ENCODE measurements at regions not wholly inside any gene's neighbourhood (a gene's known extent, or its start where the extent isn't known, plus 50 kb on each side); places are given as distances from the start of the nearest gene placed in this dataset.
"Not testable (repeated sequence)": the region's sequence is repeated elsewhere in the genome, so short reads cannot be mapped to it uniquely, and the experiment has no call there.

DNA sequence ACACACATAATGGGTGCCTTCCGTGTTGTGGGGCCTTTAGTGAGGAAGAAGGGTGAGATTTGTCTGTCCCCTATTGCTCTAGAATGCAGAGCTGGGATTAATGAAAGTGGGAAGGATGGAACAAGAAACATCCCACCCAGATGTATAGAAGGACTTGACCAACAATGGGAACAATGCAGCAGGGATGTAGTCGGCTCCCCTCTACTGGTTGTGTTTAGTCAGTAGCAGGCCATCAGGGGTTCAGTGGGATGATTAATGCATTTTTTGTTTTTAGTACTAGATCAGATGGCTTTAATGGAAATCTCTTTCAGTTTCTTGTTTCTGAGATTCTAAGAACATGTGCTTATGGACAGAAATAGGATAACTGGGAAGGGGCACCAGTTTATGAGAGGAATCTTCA lies 156.0 kb upstream of the ROPN1 start:
- Histone ChIP-seq H3K4me1 (no peaks in the 10 kb centered on the region), H3K27me3 (no peaks in the 10 kb centered on the region), H3K9me3 (no peaks in the 10 kb centered on the region), H3K36me3 (no peaks in the 10 kb centered on the region), H3K27ac (no peak overlapping the region), H3K4me3 (no peak overlapping the region)
- DNase-seq (ENCODE audit: low spot score in 2 of 2) = no peak
- no peak for TF ChIP-seq EP300 (IDR thresholded peaks at IDR 0.05)
- TF ChIP-seq CTCF (IDR thresholded peaks at IDR 0.05) = no peak
- TF ChIP-seq POLR2A (IDR thresholded peaks at IDR 0.05) = no peak
- WGBS, 2 donors = 86 to 94% methylated on average over 2 of the region's 2 CpGs

DNA sequence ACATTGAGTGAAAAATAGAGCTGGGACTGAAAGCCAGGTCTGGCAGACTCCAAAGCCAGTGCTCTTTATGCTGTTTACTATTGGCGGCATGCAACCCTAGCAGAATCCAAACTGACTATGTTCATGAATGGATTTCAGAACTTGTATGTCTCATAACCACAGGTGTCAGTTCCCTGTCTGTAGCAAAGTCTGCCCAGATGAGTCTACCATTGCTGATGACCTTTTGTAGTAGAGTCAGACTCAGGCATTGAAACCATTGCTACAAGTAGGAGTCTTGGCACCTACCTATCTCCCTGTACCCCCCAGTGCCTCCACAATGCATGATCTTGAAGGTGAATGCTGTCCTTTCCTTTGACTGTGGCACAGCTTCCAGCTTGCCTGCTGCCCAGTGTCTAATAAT lies 157.2 kb upstream of the ROPN1 start:
- no peak for DNase-seq (ENCODE audit: low spot score in 2 of 2)
- 96 to 100% methylated on average over 1 of the region's 1 CpG for WGBS, 2 donors
- Histone ChIP-seq H3K9me3 (no peaks in the 10 kb centered on the region), H3K27me3 (no peaks in the 10 kb centered on the region), H3K27ac (no peak overlapping the region), H3K4me1 (no peaks in the 10 kb centered on the region), H3K4me3 (no peak overlapping the region), H3K36me3 (no peaks in the 10 kb centered on the region)
- TF ChIP-seq CTCF (IDR thresholded peaks at IDR 0.05) (no peak), EP300 (IDR thresholded peaks at IDR 0.05) (no peak), POLR2A (IDR thresholded peaks at IDR 0.05) (no peak)

DNA sequence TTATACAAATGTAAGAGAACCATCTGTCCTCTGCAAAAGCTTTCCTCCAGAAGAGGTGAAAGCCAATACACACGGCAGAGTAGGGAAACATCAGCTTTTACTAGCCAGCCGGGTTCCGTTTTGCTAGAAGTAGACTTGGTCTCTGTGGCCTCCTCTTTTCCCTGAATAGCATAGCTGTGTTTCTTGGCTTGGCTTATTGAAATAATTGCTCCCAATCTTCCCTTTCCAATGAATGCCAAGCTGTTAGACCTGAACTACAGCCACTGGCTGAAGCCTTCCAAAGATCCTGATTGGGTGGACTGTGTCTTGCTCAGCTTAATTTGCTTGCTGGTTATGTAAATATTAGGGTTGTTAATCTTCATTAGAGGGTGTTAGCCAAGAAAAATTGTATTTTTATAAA lies 157.8 kb upstream of the ROPN1 start:
- Histone ChIP-seq H3K4me3 (no peak overlapping the region), H3K9me3 (no peaks in the 10 kb centered on the region), H3K36me3 (no peaks in the 10 kb centered on the region), H3K27ac (no peak overlapping the region), H3K4me1 (no peaks in the 10 kb centered on the region), H3K27me3 (no peaks in the 10 kb centered on the region)
- no peak for DNase-seq (ENCODE audit: low spot score in 2 of 2)
- 15 to 40% methylated on average over 3 of the region's 3 CpGs for WGBS, 2 donors
- TF ChIP-seq CTCF (IDR thresholded peaks at IDR 0.05) = no peak

- WGBS, 2 donors = 95 to 100% methylated on average over 1 of the region's 1 CpG
- not testable (repeated sequence) for DNase-seq (ENCODE audit: low spot score in 2 of 2); H3K4me3 ChIP-seq; H3K36me3 ChIP-seq; H3K9me3 ChIP-seq; H3K27me3 ChIP-seq; H3K27ac ChIP-seq
- peaks cover 0 to 13% (median 0%) of the 10 kb centered on the region in 4 donors for H3K4me1 ChIP-seq
These were observed 161.0 kb upstream of the ROPN1 start for GRCh38 chr3:124152891-124153290.

DNA sequence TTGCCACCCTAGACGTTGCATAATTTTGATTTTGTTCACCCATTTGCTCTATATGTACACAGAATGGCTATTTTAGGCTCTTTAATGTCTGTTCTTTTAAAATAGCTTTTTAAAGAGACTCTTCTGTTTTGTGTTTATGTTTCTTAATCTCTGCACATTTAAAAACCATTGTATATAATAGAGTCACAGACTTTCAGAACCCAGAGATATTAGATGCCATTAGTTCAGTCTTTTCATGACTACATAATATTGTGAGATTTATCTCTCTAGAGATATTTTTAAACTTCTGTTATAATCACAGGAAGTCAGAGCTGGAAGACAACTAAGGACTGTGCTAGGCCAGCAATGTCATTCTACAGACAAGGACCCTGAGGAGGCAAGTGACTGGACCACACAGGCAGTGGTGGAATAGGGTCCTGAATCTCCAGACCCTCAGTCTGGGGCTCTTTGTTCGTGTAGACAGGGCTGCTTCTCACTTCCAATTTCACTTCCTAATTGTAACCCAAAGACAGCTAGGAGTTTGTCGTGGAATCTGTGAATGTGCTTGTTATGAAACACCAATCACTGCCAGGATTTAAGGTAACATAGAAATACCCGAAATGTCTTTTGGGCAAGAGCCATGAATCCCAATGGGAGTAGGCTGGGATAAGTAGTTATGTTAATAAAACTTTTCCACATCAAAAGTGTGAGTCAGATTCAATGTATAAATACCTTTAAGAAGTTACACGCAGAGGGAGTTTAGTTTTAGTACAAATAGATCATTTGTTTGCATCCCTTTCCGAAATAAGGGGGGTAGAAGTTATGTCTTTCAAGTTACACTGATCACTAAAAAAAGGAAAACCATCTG lies 165.2 kb upstream of the ROPN1 start:
- no peaks in the 10 kb centered on the region for H3K36me3 ChIP-seq
- TF ChIP-seq CTCF (IDR thresholded peaks at IDR 0.05) (no peak), EP300 (IDR thresholded peaks at IDR 0.05) (no peak), POLR2A (IDR thresholded peaks at IDR 0.05) (no peak)
- peaks cover 0 to 18% (median 0%) of the 10 kb centered on the region in 4 donors for H3K4me1 ChIP-seq
- H3K9me3 ChIP-seq = peaks cover 0 to 3% (median 0%) of the 10 kb centered on the region in 4 donors
- WGBS, 2 donors = 35% methylated on average over 6 of the region's 6 CpGs
- no peak overlapping the region for H3K4me3 ChIP-seq
- no peak for DNase-seq (ENCODE audit: low spot score in 2 of 2)
- H3K27me3 ChIP-seq = no peaks in the 10 kb centered on the region
- H3K27ac ChIP-seq = no peak overlapping the region
